ENCODE measurements at regions not wholly inside any gene's neighbourhood (a gene's known extent, or its start where the extent isn't known, plus 50 kb on each side); places are given as distances from the start of the nearest gene placed in this dataset.
"Not testable (repeated sequence)": the region's sequence is repeated elsewhere in the genome, so short reads cannot be mapped to it uniquely, and the experiment has no call there.

DNA sequence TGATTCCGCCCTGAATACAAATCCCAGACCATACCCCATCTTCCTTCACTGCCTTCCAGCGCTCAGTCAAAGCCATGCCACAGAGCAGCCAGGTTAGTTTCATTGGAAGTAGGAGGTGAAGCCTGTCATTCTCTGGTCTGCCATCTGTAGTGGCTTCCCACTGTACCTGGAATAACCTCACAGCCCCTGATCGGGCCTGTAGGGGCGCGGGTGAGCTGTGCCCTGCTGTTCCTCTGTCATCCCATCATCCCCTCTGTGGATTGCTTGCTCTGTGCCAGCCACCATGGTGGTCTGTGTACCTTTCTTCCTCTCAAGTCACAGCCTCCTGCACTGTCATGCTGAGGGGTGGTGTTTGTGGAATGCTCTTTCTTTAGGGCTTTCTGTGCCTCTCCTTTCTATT, 155.1 kb downstream of the ZNF22 start:
- Histone ChIP-seq H4K5ac (ENCODE audit: low read length) (no peak overlapping the region), H3K79me1 (ENCODE audit: low read length) (no peaks in the 10 kb centered on the region), H2BK5ac (ENCODE audit: low read length) (no peak overlapping the region), H2BK15ac (replicated peaks; ENCODE audit: low read depth) (no peak overlapping the region), H3K18ac (ENCODE audit: low read length) (no peak overlapping the region), H3K36me3 (ENCODE audit: control insufficient read depth, insufficient read depth, low read length) (no peaks in the 10 kb centered on the region), H3K27me3 (ENCODE audit: insufficient read depth, low read length, poor library complexity) (no peaks in the 10 kb centered on the region), H3K79me2 (ENCODE audit: control insufficient read depth, insufficient read depth, low read length) (no peaks in the 10 kb centered on the region), H2AK5ac (ENCODE audit: low read length) (no peak overlapping the region), H3K27ac (ENCODE audit: low read depth, low read length) (no peak overlapping the region), H3K9ac (ENCODE audit: low read length) (no peak overlapping the region), H3K23ac (ENCODE audit: low read length) (no peak overlapping the region), H3K4me1 (ENCODE audit: control insufficient read depth, low read depth, low read length) (no peaks in the 10 kb centered on the region), H3K4me3 (ENCODE audit: low read length) (no peak overlapping the region), H3K4me2 (ENCODE audit: low read length) (no peak overlapping the region), H3K4ac (ENCODE audit: low read depth, low read length) (no peak overlapping the region), H4K8ac (ENCODE audit: low read depth, low read length) (no peak overlapping the region), H2BK120ac (ENCODE audit: low read depth, low read length) (no peak overlapping the region), H3K56ac (ENCODE audit: low read length) (no peak overlapping the region)
- DNase-seq: peak; percentile 11
- WGBS (ENCODE audit: extremely low coverage, insufficient coverage, low lambda C conversion rate): no CpG with 5 or more reads among the region's 5 CpGs

DNA sequence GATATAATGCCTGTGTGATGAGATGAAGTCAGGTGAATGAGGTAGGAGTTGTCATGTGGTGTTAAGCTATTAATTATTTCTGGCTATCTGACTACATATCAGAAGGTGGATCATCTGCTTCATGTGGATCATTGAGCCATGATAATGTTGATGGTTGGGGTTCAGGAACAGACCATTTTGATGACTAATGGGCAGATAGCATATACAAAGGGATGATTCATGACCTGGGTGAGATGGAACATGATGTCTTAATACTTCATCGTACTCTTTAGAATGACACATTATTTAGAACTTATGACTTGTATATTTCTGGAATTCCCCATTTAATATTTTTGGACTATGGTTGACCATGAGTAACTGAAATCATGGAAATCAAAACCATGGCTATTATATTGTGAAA, 155.1 kb downstream of the OR13A1 start:
- H4K8ac ChIP-seq (ENCODE audit: low read depth, low read length): no peak overlapping the region
- no peak for DNase-seq

DNA sequence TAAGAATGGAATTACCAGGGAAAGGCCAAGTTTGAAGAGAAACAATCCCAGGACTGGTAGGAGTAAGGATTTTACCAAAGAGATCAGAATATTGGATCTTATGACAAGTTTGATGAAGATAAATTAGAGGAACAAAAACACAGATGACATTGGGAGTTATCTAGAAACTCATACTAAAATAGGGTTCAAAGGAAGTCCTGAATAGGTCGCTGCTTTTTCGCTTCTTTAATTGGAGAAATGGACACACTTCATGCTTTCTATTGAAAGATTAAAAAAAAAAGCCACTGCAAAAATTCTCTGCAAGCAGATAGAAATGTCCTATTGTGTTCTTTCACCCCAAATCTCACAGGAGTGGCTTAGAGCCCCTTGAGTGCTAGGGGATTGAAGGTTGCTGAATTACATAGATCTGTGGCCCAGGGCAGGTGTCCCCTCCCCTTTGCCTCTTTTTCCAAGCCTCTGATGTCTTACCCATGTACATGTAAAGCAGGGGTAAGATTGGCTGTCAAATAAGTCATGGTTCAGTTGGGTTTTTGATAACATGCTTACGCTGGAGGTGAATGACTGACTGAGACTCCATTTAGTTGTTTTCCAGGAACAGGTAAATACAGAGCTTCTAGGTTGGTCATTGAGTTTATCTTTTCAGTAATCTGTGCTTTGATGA, 152.0 kb downstream of the OR13A1 start:
- Histone ChIP-seq H3K27ac (ENCODE audit: low read depth, low read length) (no peak overlapping the region), H3K4me1 (ENCODE audit: control insufficient read depth, low read depth, low read length) (no peaks in the 10 kb centered on the region), H4K8ac (ENCODE audit: low read depth, low read length) (no peak overlapping the region), H3K36me3 (ENCODE audit: control insufficient read depth, insufficient read depth, low read length) (no peaks in the 10 kb centered on the region), H4K5ac (ENCODE audit: low read length) (no peak overlapping the region), H3K79me2 (ENCODE audit: control insufficient read depth, insufficient read depth, low read length) (no peaks in the 10 kb centered on the region), H2BK120ac (ENCODE audit: low read depth, low read length) (no peak overlapping the region), H3K4me2 (ENCODE audit: low read length) (no peak overlapping the region), H3K56ac (ENCODE audit: low read length) (no peak overlapping the region), H3K18ac (ENCODE audit: low read length) (no peak overlapping the region), H3K23ac (ENCODE audit: low read length) (no peak overlapping the region), H3K4ac (ENCODE audit: low read depth, low read length) (no peak overlapping the region), H3K27me3 (ENCODE audit: insufficient read depth, low read length, poor library complexity) (no peaks in the 10 kb centered on the region), H3K9ac (ENCODE audit: low read length) (no peak overlapping the region), H2BK15ac (replicated peaks; ENCODE audit: low read depth) (no peak overlapping the region), H3K79me1 (ENCODE audit: low read length) (no peaks in the 10 kb centered on the region), H3K4me3 (ENCODE audit: low read length) (no peak overlapping the region), H2AK5ac (ENCODE audit: low read length) (no peak overlapping the region), H2BK5ac (ENCODE audit: low read length) (no peak overlapping the region)
- no peak for DNase-seq
- WGBS (ENCODE audit: extremely low coverage, insufficient coverage, low lambda C conversion rate): no CpG with 5 or more reads among the region's 3 CpGs

More for the DNA sequence above, 155.1 kb downstream of the OR13A1 start:
- H2AK5ac ChIP-seq (ENCODE audit: low read length): no peak overlapping the region
- H3K18ac ChIP-seq (ENCODE audit: low read length): no peak overlapping the region
- no peak overlapping the region for H2BK15ac ChIP-seq (replicated peaks; ENCODE audit: low read depth)
- H3K4ac ChIP-seq (ENCODE audit: low read depth, low read length): no peak overlapping the region
- H3K4me2 ChIP-seq (ENCODE audit: low read length): no peak overlapping the region
- no peak overlapping the region for H3K27ac ChIP-seq (ENCODE audit: low read depth, low read length)
- no peak overlapping the region for H3K9ac ChIP-seq (ENCODE audit: low read length)
- H4K5ac ChIP-seq (ENCODE audit: low read length): no peak overlapping the region
- H3K4me3 ChIP-seq (ENCODE audit: low read length): no peak overlapping the region
- H2BK5ac ChIP-seq (ENCODE audit: low read length): no peak overlapping the region
- H3K79me2 ChIP-seq (ENCODE audit: control insufficient read depth, insufficient read depth, low read length): no peaks in the 10 kb centered on the region
- no peaks in the 10 kb centered on the region for H3K4me1 ChIP-seq (ENCODE audit: control insufficient read depth, low read depth, low read length)
- no peak overlapping the region for H2BK120ac ChIP-seq (ENCODE audit: low read depth, low read length)
- no peaks in the 10 kb centered on the region for H3K27me3 ChIP-seq (ENCODE audit: insufficient read depth, low read length, poor library complexity)
- H3K79me1 ChIP-seq (ENCODE audit: low read length): no peaks in the 10 kb centered on the region
- no peaks in the 10 kb centered on the region for H3K36me3 ChIP-seq (ENCODE audit: control insufficient read depth, insufficient read depth, low read length)
- H3K56ac ChIP-seq (ENCODE audit: low read length): no peak overlapping the region
- WGBS (ENCODE audit: extremely low coverage, insufficient coverage, low lambda C conversion rate): no CpG with 5 or more reads among the region's 1 CpG
- H3K23ac ChIP-seq (ENCODE audit: low read length): no peak overlapping the region

DNA sequence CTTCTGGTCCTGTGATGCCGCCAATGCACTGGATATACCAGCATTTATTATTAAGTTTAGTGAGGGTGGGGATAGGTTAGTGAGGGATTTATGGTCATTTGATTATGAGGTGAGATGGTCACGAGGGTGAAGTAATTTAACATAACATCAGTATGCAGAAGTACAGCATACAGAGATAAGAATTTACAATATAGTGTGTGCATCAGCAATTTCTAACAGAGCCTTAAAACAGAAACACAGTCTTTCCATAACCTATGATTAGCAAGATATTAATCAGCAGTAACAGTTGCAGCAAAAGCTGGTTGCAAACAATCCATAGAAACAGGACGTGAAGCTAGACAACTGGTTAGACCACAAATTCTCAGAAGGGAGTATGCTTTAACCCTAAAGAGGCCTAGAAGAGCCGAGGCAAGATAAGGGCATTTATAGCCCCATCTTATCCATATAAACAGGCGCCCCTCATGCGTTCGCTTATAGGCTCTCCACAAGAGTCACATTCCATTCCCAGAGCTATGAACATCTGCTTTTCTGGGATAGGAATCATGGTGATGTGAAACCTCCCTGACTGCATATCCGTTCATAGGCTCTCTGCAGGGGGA, 139.8 kb downstream of the OR13A1 start:
- not testable (repeated sequence) for H3K23ac ChIP-seq (ENCODE audit: low read length); H3K27me3 ChIP-seq (ENCODE audit: insufficient read depth, low read length, poor library complexity); DNase-seq; H3K56ac ChIP-seq (ENCODE audit: low read length); H2BK5ac ChIP-seq (ENCODE audit: low read length); H3K79me1 ChIP-seq (ENCODE audit: low read length); H3K18ac ChIP-seq (ENCODE audit: low read length); H3K27ac ChIP-seq (ENCODE audit: low read depth, low read length); H4K8ac ChIP-seq (ENCODE audit: low read depth, low read length); H2AK5ac ChIP-seq (ENCODE audit: low read length); H4K5ac ChIP-seq (ENCODE audit: low read length); H3K4me3 ChIP-seq (ENCODE audit: low read length); H3K4me1 ChIP-seq (ENCODE audit: control insufficient read depth, low read depth, low read length); H3K79me2 ChIP-seq (ENCODE audit: control insufficient read depth, insufficient read depth, low read length); H2BK15ac ChIP-seq (replicated peaks; ENCODE audit: low read depth); H3K36me3 ChIP-seq (ENCODE audit: control insufficient read depth, insufficient read depth, low read length); H3K9ac ChIP-seq (ENCODE audit: low read length); H3K4ac ChIP-seq (ENCODE audit: low read depth, low read length); H2BK120ac ChIP-seq (ENCODE audit: low read depth, low read length); H3K4me2 ChIP-seq (ENCODE audit: low read length)
- WGBS (ENCODE audit: extremely low coverage, insufficient coverage, low lambda C conversion rate): no CpG with 5 or more reads among the region's 8 CpGs

DNA sequence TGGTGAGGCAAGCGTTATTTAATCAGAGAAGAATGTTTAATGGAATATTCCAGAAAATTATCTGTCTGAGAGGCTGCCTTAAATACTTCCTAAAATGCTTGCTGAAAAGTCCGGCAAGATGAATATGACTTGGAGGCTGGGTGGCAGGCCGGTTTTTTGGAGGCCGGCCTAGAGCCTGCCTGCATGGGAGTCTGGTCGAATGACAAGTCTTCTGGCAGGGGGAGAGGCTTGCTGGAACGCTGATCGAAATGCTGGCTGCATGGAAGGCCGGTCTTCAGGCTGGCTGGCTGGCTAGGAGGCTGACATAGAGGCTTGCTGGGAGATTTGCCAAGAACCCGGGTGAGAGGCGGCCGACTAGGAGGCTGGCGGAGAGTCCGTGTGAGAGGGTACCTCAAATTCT, 135.7 kb downstream of the OR13A1 start:
- no peak overlapping the region for H3K18ac ChIP-seq (ENCODE audit: low read length)
- no peaks in the 10 kb centered on the region for H3K79me1 ChIP-seq (ENCODE audit: low read length)
- DNase-seq: no peak
- H4K8ac ChIP-seq (ENCODE audit: low read depth, low read length): no peak overlapping the region
- no CpG with 5 or more reads among the region's 13 CpGs for WGBS (ENCODE audit: extremely low coverage, insufficient coverage, low lambda C conversion rate)
- no peaks in the 10 kb centered on the region for H3K79me2 ChIP-seq (ENCODE audit: control insufficient read depth, insufficient read depth, low read length)
- H3K27me3 ChIP-seq (ENCODE audit: insufficient read depth, low read length, poor library complexity): no peaks in the 10 kb centered on the region
- H3K4me3 ChIP-seq (ENCODE audit: low read length): no peak overlapping the region
- H2AK5ac ChIP-seq (ENCODE audit: low read length): no peak overlapping the region
- no peak overlapping the region for H2BK5ac ChIP-seq (ENCODE audit: low read length)
- no peak overlapping the region for H3K27ac ChIP-seq (ENCODE audit: low read depth, low read length)
- no peaks in the 10 kb centered on the region for H3K4me1 ChIP-seq (ENCODE audit: control insufficient read depth, low read depth, low read length)
- H2BK15ac ChIP-seq (replicated peaks; ENCODE audit: low read depth): no peak overlapping the region
- H3K36me3 ChIP-seq (ENCODE audit: control insufficient read depth, insufficient read depth, low read length): no peaks in the 10 kb centered on the region
- H3K23ac ChIP-seq (ENCODE audit: low read length): no peak overlapping the region
- no peak overlapping the region for H3K4ac ChIP-seq (ENCODE audit: low read depth, low read length)
- H2BK120ac ChIP-seq (ENCODE audit: low read depth, low read length): no peak overlapping the region
- no peak overlapping the region for H3K56ac ChIP-seq (ENCODE audit: low read length)
- H3K4me2 ChIP-seq (ENCODE audit: low read length): no peak overlapping the region
- no peak overlapping the region for H4K5ac ChIP-seq (ENCODE audit: low read length)
- no peak overlapping the region for H3K9ac ChIP-seq (ENCODE audit: low read length)

DNA sequence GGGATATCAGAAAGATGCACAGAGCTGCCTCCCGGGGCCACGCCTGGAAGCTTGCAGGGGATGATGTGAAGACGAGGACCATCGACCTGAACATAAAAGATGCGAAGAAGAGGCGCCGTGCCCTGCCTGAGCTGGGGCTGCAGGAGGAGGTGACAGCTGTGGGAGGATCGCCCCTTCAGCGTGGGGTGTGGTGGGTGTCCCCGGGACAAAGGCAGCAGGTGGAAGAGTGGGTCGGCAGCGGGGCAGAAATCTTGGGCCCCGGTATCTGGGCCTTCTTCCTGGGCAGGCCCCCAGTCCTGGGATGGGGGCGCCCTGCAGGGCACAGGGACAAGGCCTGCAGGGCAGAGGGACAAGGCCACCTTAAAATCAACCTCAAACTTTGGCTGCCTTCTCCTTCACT, 134.9 kb downstream of the OR13A1 start:
- H3K79me2 ChIP-seq (ENCODE audit: control insufficient read depth, insufficient read depth, low read length): no peaks in the 10 kb centered on the region
- H2AK5ac ChIP-seq (ENCODE audit: low read length): no peak overlapping the region
- no peak overlapping the region for H3K23ac ChIP-seq (ENCODE audit: low read length)
- no peak overlapping the region for H3K56ac ChIP-seq (ENCODE audit: low read length)
- no peak overlapping the region for H3K4me3 ChIP-seq (ENCODE audit: low read length)
- no peak for DNase-seq
- no peak overlapping the region for H3K4me2 ChIP-seq (ENCODE audit: low read length)
- WGBS (ENCODE audit: extremely low coverage, insufficient coverage, low lambda C conversion rate): no CpG with 5 or more reads among the region's 14 CpGs
- no peak overlapping the region for H3K27ac ChIP-seq (ENCODE audit: low read depth, low read length)
- H3K79me1 ChIP-seq (ENCODE audit: low read length): no peaks in the 10 kb centered on the region
- no peak overlapping the region for H2BK5ac ChIP-seq (ENCODE audit: low read length)
- H4K8ac ChIP-seq (ENCODE audit: low read depth, low read length): no peak overlapping the region
- H4K5ac ChIP-seq (ENCODE audit: low read length): no peak overlapping the region
- no peak overlapping the region for H2BK120ac ChIP-seq (ENCODE audit: low read depth, low read length)
- no peak overlapping the region for H3K4ac ChIP-seq (ENCODE audit: low read depth, low read length)
- no peak overlapping the region for H3K9ac ChIP-seq (ENCODE audit: low read length)
- no peak overlapping the region for H3K18ac ChIP-seq (ENCODE audit: low read length)
- no peaks in the 10 kb centered on the region for H3K4me1 ChIP-seq (ENCODE audit: control insufficient read depth, low read depth, low read length)
- no peak overlapping the region for H2BK15ac ChIP-seq (replicated peaks; ENCODE audit: low read depth)
- no peaks in the 10 kb centered on the region for H3K27me3 ChIP-seq (ENCODE audit: insufficient read depth, low read length, poor library complexity)
- no peaks in the 10 kb centered on the region for H3K36me3 ChIP-seq (ENCODE audit: control insufficient read depth, insufficient read depth, low read length)

Data from mesendoderm (in vitro differentiated cells).